Stimulated activated naive CD8-positive, alpha-beta T cell treated with anti-CD3 and anti-CD28 coated beads, Interleukin-15, amount 100 ng/mL, for 72 hours (primary cell): ENCODE measurements at regions not wholly inside any gene's neighbourhood (a gene's known extent, or its start where the extent isn't known, plus 50 kb on each side); places are given as distances from the start of the nearest gene placed in this dataset.
"Not testable (repeated sequence)": the region's sequence is repeated elsewhere in the genome, so short reads cannot be mapped to it uniquely, and the experiment has no call there.

ENCODE experiments used
- ATAC-seq: fragments of 150-1000 bp; cut with Tn5 transposase; 2 replicates; pipeline ENCODE4 v1.10.0; 2021; ENCODE audit warnings: mild to moderate bottlenecking, moderate library complexity
- DNase-seq, 2 donors: peaks; one replicate each; pipeline ENCODE4 v3.0.0; 2021 to 2022
- H3K27ac Mint-ChIP-seq, 2 donors: one replicate each; pipeline ENCODE4 v1.8.0; 2022; ENCODE audit warnings: mild to moderate bottlenecking in 2 of 2, mixed read lengths in 2 of 2, moderate library complexity in 2 of 2
- H3K27me3 Mint-ChIP-seq: one replicate; pipeline ENCODE4 v1.8.0; 2022; ENCODE audit warnings: mixed read lengths
- H3K4me1 Mint-ChIP-seq: one replicate; pipeline ENCODE4 v1.8.0; 2022; ENCODE audit warnings: mild to moderate bottlenecking, mixed read lengths
- H3K4me3 Mint-ChIP-seq, 2 donors: one replicate each; pipeline ENCODE4 v1.8.0; 2022; ENCODE audit warnings: mild to moderate bottlenecking in 2 of 2, mixed read lengths in 2 of 2, moderate library complexity in 1 of 2
- H3K9me3 Mint-ChIP-seq, 2 donors: one replicate each; pipeline ENCODE4 v1.8.0; 2022; ENCODE audit warnings: mixed read lengths in 2 of 2

GRCh38 chr9:42434844-42435714 is 251.6 kb downstream of the SPATA31A6 start:
- H3K27ac Mint-ChIP-seq, H3K4me1 Mint-ChIP-seq, H3K9me3 Mint-ChIP-seq, H3K27me3 Mint-ChIP-seq, DNase-seq, H3K4me3 Mint-ChIP-seq: not testable (repeated sequence)
- peak; percentile 31 for ATAC-seq

- H3K27ac Mint-ChIP-seq, H3K4me3 Mint-ChIP-seq, H3K9me3 Mint-ChIP-seq, H3K27me3 Mint-ChIP-seq, H3K4me1 Mint-ChIP-seq, DNase-seq: not testable (repeated sequence)
- peak; percentile 53 for ATAC-seq
Measured at GRCh38 chr9:42435715-42436342, 252.4 kb downstream of the SPATA31A6 start.

- not testable (repeated sequence) for H3K27ac Mint-ChIP-seq, H3K4me1 Mint-ChIP-seq, H3K4me3 Mint-ChIP-seq
Measured at GRCh38 chr9:42437057-42437759, 253.7 kb downstream of the SPATA31A6 start.

GRCh38 chr9:42442680-42443079 is 259.2 kb downstream of the SPATA31A6 start:
- H3K4me1 Mint-ChIP-seq, H3K27me3 Mint-ChIP-seq, H3K27ac Mint-ChIP-seq, H3K9me3 Mint-ChIP-seq, H3K4me3 Mint-ChIP-seq, DNase-seq, ATAC-seq: not testable (repeated sequence)

More at GRCh38 chr9:42437057-42437759, 253.7 kb downstream of the SPATA31A6 start:
- not testable (repeated sequence) for DNase-seq, H3K9me3 Mint-ChIP-seq, H3K27me3 Mint-ChIP-seq, ATAC-seq

- H3K4me3 Mint-ChIP-seq, H3K4me1 Mint-ChIP-seq, H3K27ac Mint-ChIP-seq, H3K27me3 Mint-ChIP-seq, H3K9me3 Mint-ChIP-seq, ATAC-seq, DNase-seq: not testable (repeated sequence)
Measured at GRCh38 chr9:42443414-42443813, 260.0 kb downstream of the SPATA31A6 start.

GRCh38 chr9:42461436-42461835 is 278.0 kb downstream of the SPATA31A6 start:
- not testable (repeated sequence) for H3K27ac Mint-ChIP-seq, H3K4me1 Mint-ChIP-seq, ATAC-seq, H3K4me3 Mint-ChIP-seq, DNase-seq, H3K9me3 Mint-ChIP-seq, H3K27me3 Mint-ChIP-seq

- H3K4me3 Mint-ChIP-seq, H3K4me1 Mint-ChIP-seq, DNase-seq, ATAC-seq, H3K27ac Mint-ChIP-seq, H3K27me3 Mint-ChIP-seq, H3K9me3 Mint-ChIP-seq: not testable (repeated sequence)
Measured at GRCh38 chr9:42461863-42462262, 278.4 kb downstream of the SPATA31A6 start.

GRCh38 chr9:42463981-42464380 is 280.5 kb downstream of the SPATA31A6 start:
- not testable (repeated sequence) for ATAC-seq

GRCh38 chr9:42470577-42470976 is 287.1 kb downstream of the SPATA31A6 start:
- H3K27me3 Mint-ChIP-seq, H3K4me3 Mint-ChIP-seq, H3K4me1 Mint-ChIP-seq, ATAC-seq, H3K9me3 Mint-ChIP-seq, H3K27ac Mint-ChIP-seq, DNase-seq: not testable (repeated sequence)

More at GRCh38 chr9:42463981-42464380, 280.5 kb downstream of the SPATA31A6 start:
- DNase-seq, H3K27ac Mint-ChIP-seq, H3K4me3 Mint-ChIP-seq, H3K27me3 Mint-ChIP-seq, H3K9me3 Mint-ChIP-seq, H3K4me1 Mint-ChIP-seq: not testable (repeated sequence)

GRCh38 chr9:42490989-42491388 is 307.5 kb downstream of the SPATA31A6 start:
- H3K4me3 Mint-ChIP-seq, DNase-seq, H3K4me1 Mint-ChIP-seq, ATAC-seq, H3K9me3 Mint-ChIP-seq, H3K27me3 Mint-ChIP-seq, H3K27ac Mint-ChIP-seq: not testable (repeated sequence)

- not testable (repeated sequence) for H3K4me1 Mint-ChIP-seq, H3K4me3 Mint-ChIP-seq, H3K9me3 Mint-ChIP-seq, ATAC-seq, H3K27me3 Mint-ChIP-seq, H3K27ac Mint-ChIP-seq, DNase-seq
Measured at GRCh38 chr9:42502620-42503264, 319.3 kb downstream of the SPATA31A6 start.

- not testable (repeated sequence) for ATAC-seq, H3K4me3 Mint-ChIP-seq, H3K27ac Mint-ChIP-seq, H3K27me3 Mint-ChIP-seq, DNase-seq, H3K4me1 Mint-ChIP-seq, H3K9me3 Mint-ChIP-seq
Measured at GRCh38 chr9:42508111-42508510, 324.7 kb downstream of the SPATA31A6 start.

- ATAC-seq, H3K9me3 Mint-ChIP-seq, H3K4me3 Mint-ChIP-seq, H3K27ac Mint-ChIP-seq, DNase-seq, H3K27me3 Mint-ChIP-seq, H3K4me1 Mint-ChIP-seq: not testable (repeated sequence)
Measured at GRCh38 chr9:42513535-42513934, 330.1 kb downstream of the SPATA31A6 start.

GRCh38 chr9:42534325-42534983 is 351.0 kb downstream of the SPATA31A6 start:
- not testable (repeated sequence) for DNase-seq, ATAC-seq, H3K9me3 Mint-ChIP-seq, H3K4me1 Mint-ChIP-seq, H3K4me3 Mint-ChIP-seq, H3K27ac Mint-ChIP-seq, H3K27me3 Mint-ChIP-seq

GRCh38 chr9:42534984-42535325 is 351.5 kb downstream of the SPATA31A6 start:
- H3K27ac Mint-ChIP-seq, H3K9me3 Mint-ChIP-seq, H3K27me3 Mint-ChIP-seq, H3K4me1 Mint-ChIP-seq, ATAC-seq, H3K4me3 Mint-ChIP-seq: not testable (repeated sequence)
- DNase-seq, result peak; percentile 1 to 13
